GM12891 (cell line): ENCODE measurements at regions not wholly inside any gene's neighbourhood (a gene's known extent, or its start where the extent isn't known, plus 50 kb on each side); places are given as distances from the start of the nearest gene placed in this dataset.

Source experiments
- PAX5 ChIP-seq: IDR thresholded peaks from 2 replicates; pipeline ENCODE4 v1.6.1; 2011; ENCODE audit warnings: low read length, moderate library complexity, mild to moderate bottlenecking; ENCODE audit not compliant: insufficient read depth, severe bottlenecking
- POLR2A ChIP-seq: IDR thresholded peaks from 2 replicates; pipeline ENCODE4 v1.6.1; 2011; ENCODE audit warnings: low read depth, low read length, control low read depth
- POLR2AphosphoS5 ChIP-seq: IDR thresholded peaks from 2 replicates; pipeline ENCODE4 v1.6.1; 2011; ENCODE audit warnings: low read depth, low read length, control low read depth
- SPI1 ChIP-seq: IDR thresholded peaks from 2 replicates; pipeline ENCODE4 v1.6.1; 2011; ENCODE audit warnings: low read depth, low read length, control low read depth

GRCh38 chr7:19290968-19291367, 145.7 kb upstream of the FERD3L start:
- TF ChIP-seq POLR2AphosphoS5 (no peak), POLR2A (no peak), SPI1 (no peak), PAX5 (no peak)
